H1 (cell line): ENCODE measurements at regions not wholly inside any gene's neighbourhood (a gene's known extent, or its start where the extent isn't known, plus 50 kb on each side); places are given as distances from the start of the nearest gene placed in this dataset.

Source experiments
- CBX5 ChIP-seq: fragments of 300-800, 300-1000 bp; sonication (generic); IDR thresholded peaks from 2 replicates; pipeline ENCODE4 v1.7.1; 2016; ENCODE audit warnings: antibody characterized with exemption, low read length, low read depth
- CTCF ChIP-seq, 3 experiments: IDR thresholded peaks; 1 replicate in 2 of 3; 2 replicates in 1 of 3; pipeline versions ENCODE4 v1.5.1 to v1.6.1; 2011; ENCODE audit warnings: low read length in 3 of 3, mild to moderate bottlenecking in 3 of 3, inconsistent platforms in 2 of 3, low read depth in 1 of 3, moderate library complexity in 1 of 3; ENCODE audit not compliant: insufficient read depth in 1 of 3; ENCODE audit errors: control extremely low read depth in 1 of 3
- JUND ChIP-seq: IDR thresholded peaks from 2 replicates; pipeline ENCODE4 v1.6.1; 2011; ENCODE audit warnings: mild to moderate bottlenecking, improper control_type of control experiment, low read length
- NRF1 ChIP-seq: IDR thresholded peaks from 2 replicates; pipeline ENCODE4 v1.6.1; 2011; ENCODE audit warnings: mild to moderate bottlenecking, low read depth, low read length, improper control_type of control experiment
- RAD21 ChIP-seq, 2 experiments: IDR thresholded peaks in 1 of 2; conservative IDR thresholded peaks in 1 of 2; 2 replicates each; pipeline ENCODE4 v1.6.1; 2011; ENCODE audit warnings: low read depth in 2 of 2, low read length in 2 of 2, improper control_type of control experiment in 1 of 2, inconsistent platforms in 1 of 2, mild to moderate bottlenecking in 1 of 2, moderate library complexity in 1 of 2
- TF ChIP-seq, protein P1 (sequence below): IDR thresholded peaks from 2 replicates; pipeline ENCODE4 v1.6.1; 2011; ENCODE audit warnings: low read depth, mild to moderate bottlenecking, low read length; ENCODE audit not compliant: insufficient read depth

DNA sequence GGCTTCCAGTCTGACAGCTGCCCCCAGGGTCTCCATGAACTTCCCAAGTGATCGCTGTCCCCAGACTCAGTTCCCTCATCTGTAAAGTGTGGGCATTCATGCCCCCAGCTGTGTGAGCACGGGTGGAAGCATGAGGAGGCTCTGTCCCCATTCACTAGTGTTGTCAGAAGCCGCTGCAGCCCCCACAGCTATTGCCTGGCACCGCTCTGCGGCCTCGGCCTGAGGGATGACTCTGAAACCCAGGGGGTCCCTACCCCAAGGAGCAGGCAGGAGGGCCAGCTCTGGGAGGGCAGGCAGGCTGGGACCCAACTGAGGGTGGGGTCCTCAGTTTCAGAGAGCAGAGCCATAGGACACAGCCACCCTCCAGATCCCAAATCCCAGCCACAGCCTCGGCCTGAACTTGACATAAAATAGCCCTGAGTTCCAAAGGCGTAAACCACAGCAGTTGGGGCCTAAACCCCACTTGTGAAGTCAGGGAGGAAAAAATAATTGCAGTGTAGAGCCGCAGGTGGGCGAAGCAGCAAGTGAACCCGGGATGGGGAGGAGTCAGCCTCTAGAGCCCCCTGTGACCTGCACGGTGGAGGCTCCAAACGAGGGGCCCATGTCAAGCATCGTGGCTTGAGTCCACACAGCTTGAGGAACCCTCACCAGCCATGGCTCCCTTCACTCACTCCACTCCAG, 66.0 kb upstream of the ADAMTS2 start:
- TF ChIP-seq JUND, result no peak
- no peak for TF ChIP-seq CTCF (IDR thresholded peaks at IDR 0.05; ENCODE audit: control extremely low read depth in 1 of 3, insufficient read depth in 1 of 3, low read depth in 1 of 3, low read length in 3 of 3)
- TF ChIP-seq, protein P1, sequence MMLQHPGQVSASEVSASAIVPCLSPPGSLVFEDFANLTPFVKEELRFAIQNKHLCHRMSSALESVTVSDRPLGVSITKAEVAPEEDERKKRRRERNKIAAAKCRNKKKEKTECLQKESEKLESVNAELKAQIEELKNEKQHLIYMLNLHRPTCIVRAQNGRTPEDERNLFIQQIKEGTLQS, result no peak
- TF ChIP-seq NRF1, result no peak
- no peak for TF ChIP-seq CBX5
- TF ChIP-seq RAD21 (IDR thresholded peaks at IDR 0.05 in 1 of 2, conservative IDR thresholded peaks at IDR 0.05 in 1 of 2; ENCODE audit: low read depth in 2 of 2, low read length in 2 of 2), result no peak
